ENCODE measurements at regions not wholly inside any gene's neighbourhood (a gene's known extent, or its start where the extent isn't known, plus 50 kb on each side); places are given as distances from the start of the nearest gene placed in this dataset.

DNA sequence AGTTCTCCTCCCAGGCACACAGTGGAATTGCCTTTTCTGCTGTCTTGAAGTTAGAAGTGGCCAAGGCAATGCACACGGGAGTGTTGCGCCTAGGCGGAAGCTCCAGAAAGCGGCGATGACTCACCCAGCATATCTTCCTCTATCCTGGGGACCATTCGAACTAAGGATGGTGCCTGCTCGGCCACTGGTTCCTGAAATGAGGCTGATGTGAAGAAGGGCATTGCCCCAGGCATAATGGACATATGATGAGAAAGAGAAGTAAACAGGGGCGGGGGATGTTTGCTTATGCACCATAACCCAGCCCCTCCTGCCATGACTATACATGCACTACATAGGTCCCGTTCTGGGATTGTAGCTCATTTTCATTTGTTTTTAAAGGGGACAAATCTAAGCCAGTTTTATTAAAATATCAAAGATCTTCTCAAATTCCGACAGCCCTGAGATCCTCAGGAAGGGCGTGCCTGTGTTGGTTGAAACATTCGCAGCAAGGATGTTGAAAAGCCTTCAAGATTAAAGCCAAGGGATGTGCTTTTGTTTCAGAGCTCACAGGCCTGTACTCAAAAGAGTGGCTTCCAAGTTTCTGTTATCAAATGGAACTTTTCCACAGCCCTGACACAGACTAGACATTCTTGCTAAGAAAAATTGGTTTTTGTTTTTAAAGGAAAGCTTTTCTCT lies 218.5 kb downstream of the LY86 start:
- no peak overlapping the region for H3K14ac ChIP-seq (ENCODE audit: insufficient read depth, low read length)
- no peaks in the 10 kb centered on the region; a peak in 1 of 7 replicates for H3K36me3 Mint-ChIP-seq (ENCODE audit: insufficient read depth in 1 of 3, low read depth in 3 of 3)
- H2AK5ac ChIP-seq (ENCODE audit: insufficient read length, low read length): no peak overlapping the region
- H4K91ac ChIP-seq (ENCODE audit: insufficient read length, low read depth, low read length): no peak overlapping the region
- no peak overlapping the region for H3K23ac ChIP-seq (ENCODE audit: insufficient read length, low read depth, low read length)
- no peak overlapping the region for H3K18ac ChIP-seq (ENCODE audit: insufficient read length, low read depth, low read length)
- H3K4me2 ChIP-seq (ENCODE audit: insufficient read depth, insufficient read length, low read length): no peak overlapping the region
- no peak for DNase-seq
- H3T11ph ChIP-seq (ENCODE audit: low read length): no peak overlapping the region
- peaks cover 21 to 25% of the 10 kb centered on the region in 2 experiments for H3K4me1 Mint-ChIP-seq
- no peak overlapping the region for H3K4me3 Mint-ChIP-seq
- no peak overlapping the region for H3K56ac ChIP-seq (ENCODE audit: insufficient read length, low read depth, low read length)
- no peak overlapping the region for H3K27ac ChIP-seq (ENCODE audit: insufficient read length, low read depth, low read length)
- H3K27me3 ChIP-seq (ENCODE audit: insufficient read depth, low read length): no peaks in the 10 kb centered on the region; the same call in 1 of the 2 replicates
- no peaks in the 10 kb centered on the region for H4K20me1 ChIP-seq (ENCODE audit: control insufficient read depth, insufficient read depth, insufficient read length)
- H3K9me3 Mint-ChIP-seq: no peaks in the 10 kb centered on the region; a peak in 1 of 5 replicates
- H3K4me1 ChIP-seq (ENCODE audit: insufficient read depth, low read length): peaks cover 9% of the 10 kb centered on the region
- no peak overlapping the region for H2BK20ac ChIP-seq (ENCODE audit: low read depth, low read length, poor library complexity, severe bottlenecking)
- no peak overlapping the region for H3K9ac ChIP-seq (ENCODE audit: extremely low read depth, insufficient read length, low read length)
- no peak overlapping the region for H4K8ac ChIP-seq (replicated peaks; ENCODE audit: insufficient read length, low read depth, low read length)
- H2BK120ac ChIP-seq (ENCODE audit: low read depth, low read length, poor library complexity, severe bottlenecking): no peak overlapping the region
- no peak overlapping the region for H4K5ac ChIP-seq (ENCODE audit: insufficient read length, low read depth, low read length)
- no peak overlapping the region for H2BK5ac ChIP-seq (ENCODE audit: insufficient read length, low read length)
- H3K9me3 ChIP-seq (ENCODE audit: control insufficient read depth, low read depth, low read length): no peaks in the 10 kb centered on the region
- no CpG with 5 or more reads among the region's 12 CpGs for WGBS (ENCODE audit: extremely low coverage, insufficient read length, low lambda C conversion rate)
- no peak for TF ChIP-seq CTCF (conservative IDR thresholded peaks at IDR 0.05)
- H3K79me1 ChIP-seq (ENCODE audit: insufficient read depth, low read depth, low read length, poor library complexity, severe bottlenecking): no peaks in the 10 kb centered on the region
- H2BK15ac ChIP-seq (ENCODE audit: low read depth, low read length): no peak overlapping the region
- no peak overlapping the region for H3K27ac Mint-ChIP-seq
- no peak overlapping the region for H3K4ac ChIP-seq (ENCODE audit: low read depth, low read length)
- no peak overlapping the region for H2BK12ac ChIP-seq (ENCODE audit: insufficient read length, low read depth, low read length)
- peaks cover 5% of the 10 kb centered on the region for H3K27me3 Mint-ChIP-seq (ENCODE audit: low read depth)
- H3K79me2 ChIP-seq (ENCODE audit: insufficient read depth, low read length): no peaks in the 10 kb centered on the region
- H3K23me2 ChIP-seq (ENCODE audit: insufficient read length, low read depth, low read length, poor library complexity, severe bottlenecking): no peaks in the 10 kb centered on the region
- no peak overlapping the region for H2AFZ ChIP-seq (ENCODE audit: low read length)
